ENCODE measurements at regions not wholly inside any gene's neighbourhood (a gene's known extent, or its start where the extent isn't known, plus 50 kb on each side); places are given as distances from the start of the nearest gene placed in this dataset.

DNA sequence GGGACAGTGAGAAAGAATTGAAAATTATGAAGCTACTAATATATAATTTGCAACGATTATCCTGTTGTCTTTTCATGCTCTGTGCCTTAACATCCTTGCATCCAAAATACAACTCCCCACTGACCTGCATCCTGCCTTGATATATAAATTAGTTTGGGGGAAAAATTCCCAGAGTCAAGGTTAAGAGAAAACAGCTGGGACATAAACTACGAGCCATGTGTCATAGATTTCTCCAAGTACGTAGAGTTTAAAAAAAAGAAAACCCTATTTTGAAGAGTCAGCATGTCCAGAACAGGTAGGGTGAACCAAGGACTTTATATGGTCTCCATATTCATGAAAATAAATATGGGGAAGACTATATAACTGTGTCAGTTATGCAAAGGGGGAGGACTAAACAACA, 123.8 kb upstream of the MARCKS start:
- in situ Hi-C loops (cut with MboI; ENCODE audit: low pct_unique_long_range_greater_than_20kb, low sequenced_read_pairs, unreplicated experiment): no loop called here
- TF ChIP-seq, protein P1, sequence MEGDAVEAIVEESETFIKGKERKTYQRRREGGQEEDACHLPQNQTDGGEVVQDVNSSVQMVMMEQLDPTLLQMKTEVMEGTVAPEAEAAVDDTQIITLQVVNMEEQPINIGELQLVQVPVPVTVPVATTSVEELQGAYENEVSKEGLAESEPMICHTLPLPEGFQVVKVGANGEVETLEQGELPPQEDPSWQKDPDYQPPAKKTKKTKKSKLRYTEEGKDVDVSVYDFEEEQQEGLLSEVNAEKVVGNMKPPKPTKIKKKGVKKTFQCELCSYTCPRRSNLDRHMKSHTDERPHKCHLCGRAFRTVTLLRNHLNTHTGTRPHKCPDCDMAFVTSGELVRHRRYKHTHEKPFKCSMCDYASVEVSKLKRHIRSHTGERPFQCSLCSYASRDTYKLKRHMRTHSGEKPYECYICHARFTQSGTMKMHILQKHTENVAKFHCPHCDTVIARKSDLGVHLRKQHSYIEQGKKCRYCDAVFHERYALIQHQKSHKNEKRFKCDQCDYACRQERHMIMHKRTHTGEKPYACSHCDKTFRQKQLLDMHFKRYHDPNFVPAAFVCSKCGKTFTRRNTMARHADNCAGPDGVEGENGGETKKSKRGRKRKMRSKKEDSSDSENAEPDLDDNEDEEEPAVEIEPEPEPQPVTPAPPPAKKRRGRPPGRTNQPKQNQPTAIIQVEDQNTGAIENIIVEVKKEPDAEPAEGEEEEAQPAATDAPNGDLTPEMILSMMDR (IDR thresholded peaks at IDR 0.05; ENCODE audit: extremely low read depth, insufficient read depth, missing control alignments): no peak
- DNase-seq (ENCODE audit: low spot score): no peak

DNA sequence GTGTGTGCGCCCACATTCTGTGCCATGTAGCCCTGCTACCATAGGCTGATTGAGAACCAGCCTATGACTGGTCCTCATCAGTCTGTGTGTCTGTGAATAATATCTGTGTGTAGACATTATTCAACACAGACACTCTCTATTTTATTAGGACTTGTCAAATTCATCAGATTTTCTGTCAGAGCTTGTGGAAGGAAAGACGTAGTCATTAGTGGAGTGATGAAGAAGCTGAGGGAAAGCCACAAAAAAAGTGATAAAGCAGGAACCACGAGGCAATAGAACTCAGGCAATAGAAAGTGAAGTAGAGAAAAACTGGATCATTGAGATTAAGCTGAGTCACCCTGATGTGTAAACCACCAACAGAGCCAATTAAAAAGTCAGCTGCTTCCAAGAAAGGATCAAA, 122.2 kb upstream of the MARCKS start:
- DNase-seq (ENCODE audit: low spot score): no peak
- TF ChIP-seq, protein P1 (IDR thresholded peaks at IDR 0.05; ENCODE audit: extremely low read depth, insufficient read depth, missing control alignments): no peak
- in situ Hi-C loops (cut with MboI; ENCODE audit: low pct_unique_long_range_greater_than_20kb, low sequenced_read_pairs, unreplicated experiment): no loop called here

DNA sequence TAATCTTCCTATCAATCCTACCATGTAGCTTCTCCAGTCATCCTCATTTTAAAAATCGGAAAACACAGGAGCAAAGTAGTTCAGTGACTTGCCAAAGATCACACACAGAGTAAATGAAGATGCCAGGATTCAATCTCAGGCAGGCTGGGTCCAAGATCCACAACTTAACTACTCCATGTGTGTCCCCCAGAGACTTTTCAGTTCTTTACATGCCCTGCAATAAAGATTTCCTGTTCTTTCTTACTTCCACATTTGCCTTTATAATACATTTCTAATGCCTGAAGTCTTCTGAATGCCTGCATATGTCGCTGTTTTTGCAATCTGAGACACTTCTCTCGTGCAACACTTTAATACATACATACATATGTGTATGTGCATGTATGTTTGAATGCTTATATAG, 121.7 kb upstream of the MARCKS start:
- no peak for DNase-seq (ENCODE audit: low spot score)
- TF ChIP-seq, protein P1 (IDR thresholded peaks at IDR 0.05; ENCODE audit: extremely low read depth, insufficient read depth, missing control alignments): no peak
- in situ Hi-C loops (cut with MboI; ENCODE audit: low pct_unique_long_range_greater_than_20kb, low sequenced_read_pairs, unreplicated experiment): no loop called here

DNA sequence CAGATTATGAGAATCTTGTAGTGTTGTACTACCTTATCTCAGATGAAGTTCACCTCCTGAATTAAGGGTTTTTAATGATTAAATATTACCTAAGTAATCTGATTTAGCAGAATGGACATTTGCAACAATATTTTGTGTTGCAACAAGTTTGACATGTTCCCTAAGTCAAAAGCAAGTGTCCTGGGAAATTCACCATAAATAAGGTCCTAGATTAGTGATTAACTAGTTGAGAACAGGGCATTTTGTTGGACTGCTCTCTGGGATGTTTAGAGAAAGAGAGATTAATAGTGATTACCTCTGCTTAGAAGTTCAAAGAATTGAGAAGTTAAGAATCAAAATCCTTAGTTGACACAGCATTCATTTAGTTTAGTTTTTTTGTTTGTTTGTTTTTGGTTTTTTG, 120.2 kb upstream of the MARCKS start:
- in situ Hi-C loops (cut with MboI; ENCODE audit: low pct_unique_long_range_greater_than_20kb, low sequenced_read_pairs, unreplicated experiment): no loop called here
- TF ChIP-seq, protein P1 (IDR thresholded peaks at IDR 0.05; ENCODE audit: extremely low read depth, insufficient read depth, missing control alignments): no peak
- no peak for DNase-seq (ENCODE audit: low spot score)

DNA sequence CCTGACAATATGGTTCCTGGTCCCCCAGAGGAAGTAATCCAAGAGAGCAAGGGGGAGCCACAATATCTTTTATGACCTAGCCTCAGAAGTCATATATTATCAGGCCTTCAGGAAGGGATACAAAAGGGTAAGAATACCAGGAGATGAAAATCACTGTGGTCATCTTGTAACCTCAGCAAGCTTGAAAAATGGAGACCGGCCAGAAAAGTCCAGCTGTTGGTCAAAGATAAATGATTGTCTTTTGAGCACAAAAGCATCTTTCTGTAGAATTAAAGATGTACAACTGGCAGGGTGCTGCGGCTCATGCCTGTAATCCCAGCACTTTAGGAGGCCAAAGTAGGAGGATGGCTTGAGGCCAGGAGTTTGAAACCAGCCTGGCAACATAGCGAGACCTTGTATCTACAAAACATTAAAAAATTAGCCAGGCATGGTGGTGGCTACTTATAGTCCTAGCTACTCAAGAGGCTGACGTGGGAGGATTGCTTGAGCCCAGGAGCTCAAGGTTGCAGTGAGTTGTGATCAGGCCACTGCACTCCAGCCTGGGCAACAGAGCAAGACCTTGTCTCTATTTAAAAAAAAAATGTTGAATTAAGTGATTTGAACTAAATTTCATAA, 118.0 kb upstream of the MARCKS start:
- TF ChIP-seq, protein P1 (IDR thresholded peaks at IDR 0.05; ENCODE audit: extremely low read depth, insufficient read depth, missing control alignments): no peak
- in situ Hi-C loops (cut with MboI; ENCODE audit: low pct_unique_long_range_greater_than_20kb, low sequenced_read_pairs, unreplicated experiment): no loop called here
- no peak for DNase-seq (ENCODE audit: low spot score)

DNA sequence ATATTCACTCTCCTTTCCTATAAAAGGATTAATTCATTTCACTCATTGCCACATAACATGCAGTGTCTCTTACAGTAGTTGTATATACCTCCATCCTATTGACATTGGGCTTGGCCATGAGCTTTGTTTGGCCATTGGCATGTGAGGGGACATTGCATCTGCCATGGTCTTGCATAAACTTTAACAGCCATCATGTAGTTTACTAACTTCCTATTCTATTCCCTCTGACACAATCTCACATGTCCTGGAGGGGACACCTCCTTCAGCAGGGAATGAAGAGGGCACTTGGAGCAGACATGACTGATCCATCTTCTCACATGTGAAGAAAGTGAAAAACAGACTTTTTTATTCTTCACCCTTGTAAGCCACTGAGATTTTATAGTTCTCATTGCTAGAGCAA, 115.5 kb upstream of the MARCKS start:
- in situ Hi-C loops (cut with MboI; ENCODE audit: low pct_unique_long_range_greater_than_20kb, low sequenced_read_pairs, unreplicated experiment): no loop called here
- no peak for DNase-seq (ENCODE audit: low spot score)

More for the DNA sequence above, 115.5 kb upstream of the MARCKS start:
- TF ChIP-seq, protein P1 (IDR thresholded peaks at IDR 0.05; ENCODE audit: extremely low read depth, insufficient read depth, missing control alignments): no peak
